ENCODE measurements at regions not wholly inside any gene's neighbourhood (a gene's known extent, or its start where the extent isn't known, plus 50 kb on each side); places are given as distances from the start of the nearest gene placed in this dataset.

GRCh38 chr17:70308618-70309017 is 139.3 kb downstream of the KCNJ2 start:
- TF ChIP-seq CTCF (IDR thresholded peaks at IDR 0.05) (no peak), E2F4 (CRISPR knock-in tag; IDR thresholded peaks at IDR 0.05; ENCODE audit: borderline replicate concordance, low read depth) (no peak), SP1 (CRISPR knock-in tag; conservative IDR thresholded peaks at IDR 0.05) (no peak), NR2C2 (CRISPR knock-in tag; IDR thresholded peaks at IDR 0.05) (no peak)
- TF ChIP-seq, protein P1, sequence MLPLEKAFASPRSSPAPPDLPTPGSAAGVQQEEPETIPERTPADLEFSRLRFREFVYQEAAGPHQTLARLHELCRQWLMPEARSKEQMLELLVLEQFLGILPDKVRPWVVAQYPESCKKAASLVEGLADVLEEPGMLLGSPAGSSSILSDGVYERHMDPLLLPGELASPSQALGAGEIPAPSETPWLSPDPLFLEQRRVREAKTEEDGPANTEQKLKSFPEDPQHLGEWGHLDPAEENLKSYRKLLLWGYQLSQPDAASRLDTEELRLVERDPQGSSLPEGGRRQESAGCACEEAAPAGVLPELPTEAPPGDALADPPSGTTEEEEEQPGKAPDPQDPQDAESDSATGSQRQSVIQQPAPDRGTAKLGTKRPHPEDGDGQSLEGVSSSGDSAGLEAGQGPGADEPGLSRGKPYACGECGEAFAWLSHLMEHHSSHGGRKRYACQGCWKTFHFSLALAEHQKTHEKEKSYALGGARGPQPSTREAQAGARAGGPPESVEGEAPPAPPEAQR (CRISPR knock-in tag; IDR thresholded peaks at IDR 0.05): no peak
